ENCODE measurements at regions not wholly inside any gene's neighbourhood (a gene's known extent, or its start where the extent isn't known, plus 50 kb on each side); places are given as distances from the start of the nearest gene placed in this dataset.

DNA sequence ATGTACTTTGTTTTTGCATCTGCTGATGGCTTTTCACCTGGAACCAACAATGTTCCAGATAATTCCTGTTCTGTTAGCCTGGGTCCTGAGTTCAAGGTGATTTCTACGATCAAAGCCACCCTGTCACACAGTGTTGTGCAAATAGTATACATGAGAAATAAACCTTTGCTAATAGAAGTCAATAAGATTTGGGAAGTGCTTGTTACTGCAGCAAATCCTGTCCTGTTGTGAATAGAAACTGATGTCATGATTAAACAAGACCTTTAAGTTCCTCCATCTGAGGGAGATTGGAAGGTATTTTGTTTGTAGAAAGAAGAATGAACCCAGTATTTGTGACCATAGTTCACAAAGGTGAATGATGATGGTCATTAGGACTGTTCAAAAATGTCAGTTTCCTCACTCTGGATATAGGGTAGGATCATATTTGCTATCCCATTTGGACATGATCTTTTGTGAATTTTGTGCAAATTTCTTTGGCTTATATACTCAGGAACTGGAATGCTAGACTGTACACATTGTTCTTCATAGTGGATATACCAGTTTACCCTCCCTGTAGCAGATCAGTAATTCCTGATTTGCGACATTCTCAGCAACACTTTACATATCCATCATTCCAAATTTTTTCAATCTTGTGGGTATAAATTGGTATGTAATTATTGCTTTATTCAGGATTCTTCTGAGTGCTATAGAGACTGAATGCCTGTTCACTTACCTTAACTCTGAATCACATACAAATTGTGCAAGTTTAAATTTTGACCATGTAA, 428.5 kb downstream of the METTL15 start:
- TF ChIP-seq, protein P1, sequence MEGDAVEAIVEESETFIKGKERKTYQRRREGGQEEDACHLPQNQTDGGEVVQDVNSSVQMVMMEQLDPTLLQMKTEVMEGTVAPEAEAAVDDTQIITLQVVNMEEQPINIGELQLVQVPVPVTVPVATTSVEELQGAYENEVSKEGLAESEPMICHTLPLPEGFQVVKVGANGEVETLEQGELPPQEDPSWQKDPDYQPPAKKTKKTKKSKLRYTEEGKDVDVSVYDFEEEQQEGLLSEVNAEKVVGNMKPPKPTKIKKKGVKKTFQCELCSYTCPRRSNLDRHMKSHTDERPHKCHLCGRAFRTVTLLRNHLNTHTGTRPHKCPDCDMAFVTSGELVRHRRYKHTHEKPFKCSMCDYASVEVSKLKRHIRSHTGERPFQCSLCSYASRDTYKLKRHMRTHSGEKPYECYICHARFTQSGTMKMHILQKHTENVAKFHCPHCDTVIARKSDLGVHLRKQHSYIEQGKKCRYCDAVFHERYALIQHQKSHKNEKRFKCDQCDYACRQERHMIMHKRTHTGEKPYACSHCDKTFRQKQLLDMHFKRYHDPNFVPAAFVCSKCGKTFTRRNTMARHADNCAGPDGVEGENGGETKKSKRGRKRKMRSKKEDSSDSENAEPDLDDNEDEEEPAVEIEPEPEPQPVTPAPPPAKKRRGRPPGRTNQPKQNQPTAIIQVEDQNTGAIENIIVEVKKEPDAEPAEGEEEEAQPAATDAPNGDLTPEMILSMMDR (IDR thresholded peaks at IDR 0.05; ENCODE audit: insufficient read depth, low read length, poor library complexity, severe bottlenecking): no peak
- no peak for TF ChIP-seq EZH2phosphoT487 (conservative IDR thresholded peaks at IDR 0.05; ENCODE audit: low read length)

Measured in SU-DHL-6 (cell line).